HCT116 (cell line): ENCODE measurements at regions not wholly inside any gene's neighbourhood (a gene's known extent, or its start where the extent isn't known, plus 50 kb on each side); places are given as distances from the start of the nearest gene placed in this dataset.

Experiments used
- ATAC-seq: fragments of 200-7000 bp; cut with Tn5 transposase; 2 replicates; pipeline ENCODE4 v1.9.1; 2020; ENCODE audit warnings: mild to moderate bottlenecking, moderate library complexity
- BruUV-seq: library from RNA; stranded (reverse); fragments of 400-500 nt; replicated peaks from 2 replicates; lab custom pipeline; 2021; lab: Mats Ljungman, UMichigan
- CTCF ChIA-PET: fragments of 300-600 bp; sonication (Branson Sonifier 250); formaldehyde crosslinking; loops from one replicate; lab custom pipeline; 2021; ENCODE audit warnings: antibody characterized with exemption; lab: Charles Lee
- POLR2A ChIA-PET: fragments of 300-600, 350-600 bp; sonication (Branson Sonifier 250); formaldehyde crosslinking; loops from one replicate; lab custom pipeline; 2021; ENCODE audit warnings: antibody characterized with exemption; lab: Charles Lee
- RAD21 ChIA-PET, 2 experiments: fragments of 300-600 bp; sonication (Branson Sonifier 250); formaldehyde crosslinking; loops; one replicate each; lab custom pipeline; 2023; ENCODE audit warnings: low total read pairs in 2 of 2; ENCODE audit not compliant: uncharacterized antibody in 2 of 2, unreplicated experiment in 2 of 2, low non-redundant PET in 1 of 2; lab: Charles Lee
- DNase-seq: peaks from one replicate; pipeline ENCODE4 v3.0.0-alpha.2; 2010; ENCODE audit warnings: low read depth, low spot score
- H2AFZ ChIP-seq: fragments of 200-600 bp; shearing (Covaris generic), sonication (generic); 2 replicates; pipeline ENCODE4 v1.6.1; 2017; ENCODE audit warnings: low read depth, mixed run types, mixed read lengths, antibody characterized with exemption, low read length; ENCODE audit not compliant: poor library complexity, severe bottlenecking
- H3K27ac ChIP-seq: 2 replicates; pipeline ENCODE4 v1.5.1; 2012; ENCODE audit warnings: low read depth, low read length
- H3K27me3 ChIP-seq: fragments of 200-600 bp; sonication (generic); 2 replicates; pipeline ENCODE4 v1.6.1; 2016; ENCODE audit warnings: mixed run types, low read length, mixed read lengths; ENCODE audit not compliant: insufficient read depth
- H3K36me3 ChIP-seq, 2 experiments: fragments of 200-500 bp in 1 of 2; fragments of 200-600 bp in 1 of 2; sonication (Bioruptor generic) in 1 of 2; sonication (generic) in 1 of 2; 2 replicates each; pipeline versions ENCODE4 v1.5.1 to v1.6.1; 2014 to 2016; ENCODE audit warnings: low read length in 2 of 2, inconsistent platforms in 1 of 2, mixed read lengths in 1 of 2, mixed run types in 1 of 2; ENCODE audit not compliant: insufficient read depth in 2 of 2, control insufficient read depth in 1 of 2
- H3K4me1 ChIP-seq, 2 experiments: fragments of 200-600 bp in 1 of 2; sonication (generic) in 1 of 2; 2 replicates each; pipeline versions ENCODE4 v1.5.1 to v1.6.1; 2012 to 2017; ENCODE audit warnings: low read length in 2 of 2, inconsistent platforms in 1 of 2, mild to moderate bottlenecking in 1 of 2, mixed read lengths in 1 of 2, mixed run types in 1 of 2, moderate library complexity in 1 of 2; ENCODE audit not compliant: insufficient read depth in 2 of 2, control insufficient read depth in 1 of 2
- H3K4me2 ChIP-seq: fragments of 200-600 bp; sonication (generic); 2 replicates; pipeline ENCODE4 v1.6.1; 2017; ENCODE audit warnings: mixed run types, low read length, mixed read lengths
- H3K4me3 ChIP-seq, 2 experiments: fragments of 200-600 bp in 1 of 2; sonication (generic) in 1 of 2; replicated peaks in 1 of 2; 2 replicates each; pipeline ENCODE4 v1.5.1; 2011 to 2016; ENCODE audit warnings: low read length in 2 of 2, control low read depth in 1 of 2, low read depth in 1 of 2, mild to moderate bottlenecking in 1 of 2, mixed read lengths in 1 of 2, mixed run types in 1 of 2
- H3K79me2 ChIP-seq: fragments of 200-600 bp; sonication (generic); 2 replicates; pipeline ENCODE4 v1.6.1; 2017; ENCODE audit warnings: mild to moderate bottlenecking, mixed run types, low read length, moderate library complexity, mixed read lengths; ENCODE audit not compliant: insufficient read depth
- H3K9ac ChIP-seq: fragments of 200-600 bp; sonication (generic); 2 replicates; pipeline ENCODE4 v1.6.1; 2016; ENCODE audit warnings: low read length, mixed read lengths
- H3K9me2 ChIP-seq: fragments of 200-600 bp; sonication (generic), shearing (Covaris generic); 2 replicates; pipeline ENCODE4 v1.6.1; 2017; ENCODE audit warnings: mixed run types, mild to moderate bottlenecking, moderate library complexity; ENCODE audit not compliant: insufficient read depth
- H3K9me3 ChIP-seq, 2 experiments: fragments of 200-500 bp in 1 of 2; fragments of 200-600 bp in 1 of 2; sonication (Bioruptor generic) in 1 of 2; sonication (generic) in 1 of 2; 2 replicates each; pipeline ENCODE4 v1.6.1; 2014 to 2017; ENCODE audit warnings: low read length in 2 of 2, mixed read lengths in 2 of 2, inconsistent platforms in 1 of 2, low read depth in 1 of 2, mild to moderate bottlenecking in 1 of 2, mixed run types in 1 of 2, moderate library complexity in 1 of 2; ENCODE audit not compliant: control insufficient read depth in 1 of 2, insufficient read depth in 1 of 2
- H4K20me1 ChIP-seq: fragments of 200-600 bp; sonication (generic), shearing (Covaris generic); 2 replicates; pipeline ENCODE4 v1.6.1; 2017; ENCODE audit warnings: mixed run types, mild to moderate bottlenecking, moderate library complexity; ENCODE audit not compliant: insufficient read depth
- CBX3 ChIP-seq: IDR thresholded peaks from 2 replicates; pipeline ENCODE4 v1.6.1; 2012; ENCODE audit warnings: low read depth
- EGR1 ChIP-seq: IDR thresholded peaks from 2 replicates; pipeline ENCODE4 v1.6.1; 2012; ENCODE audit warnings: low read depth
- EZH2 ChIP-seq: fragments of 200-600 bp; sonication (generic); IDR thresholded peaks from 2 replicates; pipeline ENCODE4 v1.6.1; 2017; ENCODE audit warnings: antibody characterized with exemption, mixed run types
- EZH2phosphoT487 ChIP-seq: fragments of 200-600 bp; IDR thresholded peaks from 2 replicates; pipeline ENCODE4 v1.6.1; 2018; ENCODE audit warnings: antibody characterized with exemption, borderline replicate concordance
- JUND ChIP-seq: IDR thresholded peaks from 2 replicates; pipeline ENCODE4 v1.6.1; 2012
- RAD21 ChIP-seq: IDR thresholded peaks from 2 replicates; pipeline ENCODE4 v1.6.1; 2012; ENCODE audit warnings: low read depth, mild to moderate bottlenecking
- SRF ChIP-seq: IDR thresholded peaks from 2 replicates; pipeline ENCODE4 v1.6.1; 2012; ENCODE audit warnings: low read depth
- TCF7L2 ChIP-seq: IDR thresholded peaks from 2 replicates; pipeline ENCODE4 v1.7.0; 2011; ENCODE audit warnings: borderline replicate concordance, inconsistent platforms; ENCODE audit not compliant: insufficient read depth, insufficient read length; ENCODE audit errors: extremely low read depth
- YY1 ChIP-seq: IDR thresholded peaks from 2 replicates; pipeline ENCODE4 v1.6.1; 2011; ENCODE audit warnings: low read length, low read depth, moderate library complexity, mild to moderate bottlenecking; ENCODE audit not compliant: insufficient replicate concordance; ENCODE audit errors: extremely low read depth
- intact Hi-C: fragments of 100-400 bp; cut with micrococcal nuclease; formaldehyde crosslinking; loops from 2 replicates; pipeline ENCODE4 v1.10.0; 2022
- TF ChIP-seq, protein P1 (sequence below): IDR thresholded peaks from 2 replicates; pipeline ENCODE4 v1.6.1; 2012
- TF ChIP-seq, protein P2 (sequence below): IDR thresholded peaks from 2 replicates; pipeline ENCODE4 v1.6.1; 2012; ENCODE audit warnings: low read depth
- TF ChIP-seq, protein P3 (sequence below): IDR thresholded peaks from 2 replicates; pipeline ENCODE4 v1.6.1; 2012

DNA sequence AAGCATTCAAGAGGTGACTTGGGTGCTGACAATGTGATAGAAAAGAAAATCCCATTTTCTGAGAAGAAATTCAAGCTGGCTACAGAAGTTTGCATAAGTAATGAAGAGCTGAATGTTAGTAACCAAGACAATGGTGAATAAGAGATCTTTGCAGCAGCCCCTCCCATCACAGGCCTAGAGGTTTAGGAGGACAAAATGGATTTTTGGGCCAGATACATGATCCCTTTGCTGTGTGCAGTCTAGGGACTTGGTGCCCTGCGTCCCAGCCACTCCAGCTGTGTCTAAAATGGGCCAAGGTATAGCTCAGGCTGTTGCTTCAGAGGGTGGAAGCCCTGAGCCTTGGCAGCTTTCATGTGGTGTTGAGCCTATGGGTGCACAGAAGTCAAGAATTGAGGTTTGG is 107.0 kb upstream of the EPHA5 start:
- DNase-seq = no peak
- H3K36me3 ChIP-seq = no peaks in the 10 kb centered on the region
- no peak for ATAC-seq
- intact Hi-C loops = no loop called here
- peaks cover 7 to 37% of the 10 kb centered on the region in 2 experiments; a peak in 2 of 4 replicates for H3K9me3 ChIP-seq
- no TSS peak for BruUV-seq
- H2AFZ ChIP-seq = no peak overlapping the region
- H3K9me2 ChIP-seq = no peaks in the 10 kb centered on the region
- ChIA-PET RAD21 (no interaction called here), POLR2A (no interaction called here), CTCF (no interaction called here)
- H3K27me3 ChIP-seq = no peaks in the 10 kb centered on the region
- H3K27ac ChIP-seq = no peak overlapping the region
- H3K79me2 ChIP-seq = no peaks in the 10 kb centered on the region
- no peak for TF ChIP-seq RAD21
- TF ChIP-seq YY1 = no peak
- TF ChIP-seq JUND = no peak
- TF ChIP-seq, protein P1, sequence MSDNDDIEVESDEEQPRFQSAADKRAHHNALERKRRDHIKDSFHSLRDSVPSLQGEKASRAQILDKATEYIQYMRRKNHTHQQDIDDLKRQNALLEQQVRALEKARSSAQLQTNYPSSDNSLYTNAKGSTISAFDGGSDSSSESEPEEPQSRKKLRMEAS = no peak
- TF ChIP-seq, protein P2, sequence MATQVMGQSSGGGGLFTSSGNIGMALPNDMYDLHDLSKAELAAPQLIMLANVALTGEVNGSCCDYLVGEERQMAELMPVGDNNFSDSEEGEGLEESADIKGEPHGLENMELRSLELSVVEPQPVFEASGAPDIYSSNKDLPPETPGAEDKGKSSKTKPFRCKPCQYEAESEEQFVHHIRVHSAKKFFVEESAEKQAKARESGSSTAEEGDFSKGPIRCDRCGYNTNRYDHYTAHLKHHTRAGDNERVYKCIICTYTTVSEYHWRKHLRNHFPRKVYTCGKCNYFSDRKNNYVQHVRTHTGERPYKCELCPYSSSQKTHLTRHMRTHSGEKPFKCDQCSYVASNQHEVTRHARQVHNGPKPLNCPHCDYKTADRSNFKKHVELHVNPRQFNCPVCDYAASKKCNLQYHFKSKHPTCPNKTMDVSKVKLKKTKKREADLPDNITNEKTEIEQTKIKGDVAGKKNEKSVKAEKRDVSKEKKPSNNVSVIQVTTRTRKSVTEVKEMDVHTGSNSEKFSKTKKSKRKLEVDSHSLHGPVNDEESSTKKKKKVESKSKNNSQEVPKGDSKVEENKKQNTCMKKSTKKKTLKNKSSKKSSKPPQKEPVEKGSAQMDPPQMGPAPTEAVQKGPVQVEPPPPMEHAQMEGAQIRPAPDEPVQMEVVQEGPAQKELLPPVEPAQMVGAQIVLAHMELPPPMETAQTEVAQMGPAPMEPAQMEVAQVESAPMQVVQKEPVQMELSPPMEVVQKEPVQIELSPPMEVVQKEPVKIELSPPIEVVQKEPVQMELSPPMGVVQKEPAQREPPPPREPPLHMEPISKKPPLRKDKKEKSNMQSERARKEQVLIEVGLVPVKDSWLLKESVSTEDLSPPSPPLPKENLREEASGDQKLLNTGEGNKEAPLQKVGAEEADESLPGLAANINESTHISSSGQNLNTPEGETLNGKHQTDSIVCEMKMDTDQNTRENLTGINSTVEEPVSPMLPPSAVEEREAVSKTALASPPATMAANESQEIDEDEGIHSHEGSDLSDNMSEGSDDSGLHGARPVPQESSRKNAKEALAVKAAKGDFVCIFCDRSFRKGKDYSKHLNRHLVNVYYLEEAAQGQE = no peak
- no peak for TF ChIP-seq EGR1
- TF ChIP-seq CBX3 = no peak
- TF ChIP-seq, protein P3, sequence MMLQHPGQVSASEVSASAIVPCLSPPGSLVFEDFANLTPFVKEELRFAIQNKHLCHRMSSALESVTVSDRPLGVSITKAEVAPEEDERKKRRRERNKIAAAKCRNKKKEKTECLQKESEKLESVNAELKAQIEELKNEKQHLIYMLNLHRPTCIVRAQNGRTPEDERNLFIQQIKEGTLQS = no peak
- no peak for TF ChIP-seq SRF
- TF ChIP-seq TCF7L2 = no peak
- TF ChIP-seq EZH2phosphoT487 = no peak
- TF ChIP-seq EZH2 = no peak
- no peaks in the 10 kb centered on the region for H3K4me1 ChIP-seq
- no peak overlapping the region for H3K4me2 ChIP-seq
- no peaks in the 10 kb centered on the region for H4K20me1 ChIP-seq
- no peak overlapping the region for H3K9ac ChIP-seq
- no peak overlapping the region for H3K4me3 ChIP-seq
